ENCODE measurements at regions not wholly inside any gene's neighbourhood (a gene's known extent, or its start where the extent isn't known, plus 50 kb on each side); places are given as distances from the start of the nearest gene placed in this dataset.

- Histone ChIP-seq H3K27me3 (ENCODE audit: control insufficient read depth, insufficient read depth, low read length) (no peaks in the 10 kb centered on the region), H3K4me3 (ENCODE audit: low read length) (no peak overlapping the region), H3K9me3 (replicated peaks; ENCODE audit: control insufficient read depth, low read depth, low read length) (no peaks in the 10 kb centered on the region), H3K27ac (ENCODE audit: low read length) (no peak overlapping the region), H3K4me1 (ENCODE audit: control insufficient read depth, insufficient read depth, low read length) (no peaks in the 10 kb centered on the region), H3K36me3 (ENCODE audit: control insufficient read depth, insufficient read depth, low read length) (no peaks in the 10 kb centered on the region)
- 78% methylated on average over 4 of the region's 5 CpGs for WGBS (ENCODE audit: insufficient coverage)
- DNase-seq: no peak
These were observed 393.9 kb upstream of the SLC14A2 start for GRCh38 chr18:45221363-45221762.

GRCh38 chr18:45222180-45222579, 393.1 kb upstream of the SLC14A2 start:
- DNase-seq: peak; percentile 65
- Histone ChIP-seq H3K27me3 (ENCODE audit: control insufficient read depth, insufficient read depth, low read length) (no peaks in the 10 kb centered on the region), H3K4me1 (ENCODE audit: control insufficient read depth, insufficient read depth, low read length) (no peaks in the 10 kb centered on the region), H3K36me3 (ENCODE audit: control insufficient read depth, insufficient read depth, low read length) (no peaks in the 10 kb centered on the region), H3K9me3 (replicated peaks; ENCODE audit: control insufficient read depth, low read depth, low read length) (no peaks in the 10 kb centered on the region), H3K4me3 (ENCODE audit: low read length) (no peak overlapping the region), H3K27ac (ENCODE audit: low read length) (no peak overlapping the region)
- WGBS (ENCODE audit: insufficient coverage): 18% methylated on average over 2 of the region's 3 CpGs

- H3K27ac ChIP-seq (ENCODE audit: low read length): no peak overlapping the region
- no peak overlapping the region for H3K4me3 ChIP-seq (ENCODE audit: low read length)
- DNase-seq: no peak
- no peaks in the 10 kb centered on the region for H3K9me3 ChIP-seq (replicated peaks; ENCODE audit: control insufficient read depth, low read depth, low read length)
- no peaks in the 10 kb centered on the region for H3K27me3 ChIP-seq (ENCODE audit: control insufficient read depth, insufficient read depth, low read length)
- no peaks in the 10 kb centered on the region for H3K36me3 ChIP-seq (ENCODE audit: control insufficient read depth, insufficient read depth, low read length)
- no CpG with 5 or more reads among the region's 1 CpG for WGBS (ENCODE audit: insufficient coverage)
- no peaks in the 10 kb centered on the region for H3K4me1 ChIP-seq (ENCODE audit: control insufficient read depth, insufficient read depth, low read length)
These were observed 388.1 kb upstream of the SLC14A2 start for GRCh38 chr18:45227001-45227742.

GRCh38 chr18:45228796-45229388, 386.4 kb upstream of the SLC14A2 start:
- H3K4me1 ChIP-seq (ENCODE audit: control insufficient read depth, insufficient read depth, low read length): no peaks in the 10 kb centered on the region
- H3K27ac ChIP-seq (ENCODE audit: low read length): no peak overlapping the region
- no peak for DNase-seq
- 84% methylated on average over 3 of the region's 7 CpGs for WGBS (ENCODE audit: insufficient coverage)
- H3K9me3 ChIP-seq (replicated peaks; ENCODE audit: control insufficient read depth, low read depth, low read length): no peaks in the 10 kb centered on the region
- no peak overlapping the region for H3K4me3 ChIP-seq (ENCODE audit: low read length)
- no peaks in the 10 kb centered on the region for H3K27me3 ChIP-seq (ENCODE audit: control insufficient read depth, insufficient read depth, low read length)
- H3K36me3 ChIP-seq (ENCODE audit: control insufficient read depth, insufficient read depth, low read length): no peaks in the 10 kb centered on the region

GRCh38 chr18:45231617-45232016, 383.7 kb upstream of the SLC14A2 start:
- H3K4me3 ChIP-seq (ENCODE audit: low read length): no peak overlapping the region
- H3K27ac ChIP-seq (ENCODE audit: low read length): no peak overlapping the region
- H3K27me3 ChIP-seq (ENCODE audit: control insufficient read depth, insufficient read depth, low read length): no peaks in the 10 kb centered on the region
- DNase-seq: no peak
- H3K9me3 ChIP-seq (replicated peaks; ENCODE audit: control insufficient read depth, low read depth, low read length): no peaks in the 10 kb centered on the region
- no peaks in the 10 kb centered on the region for H3K4me1 ChIP-seq (ENCODE audit: control insufficient read depth, insufficient read depth, low read length)
- no peaks in the 10 kb centered on the region for H3K36me3 ChIP-seq (ENCODE audit: control insufficient read depth, insufficient read depth, low read length)
- WGBS (ENCODE audit: insufficient coverage): no CpG with 5 or more reads among the region's 1 CpG

GRCh38 chr18:45232061-45232460, 383.2 kb upstream of the SLC14A2 start:
- WGBS (ENCODE audit: insufficient coverage): 63% methylated on average over 1 of the region's 2 CpGs
- DNase-seq: no peak
- H3K4me1 ChIP-seq (ENCODE audit: control insufficient read depth, insufficient read depth, low read length): no peaks in the 10 kb centered on the region
- H3K27ac ChIP-seq (ENCODE audit: low read length): no peak overlapping the region
- no peaks in the 10 kb centered on the region for H3K9me3 ChIP-seq (replicated peaks; ENCODE audit: control insufficient read depth, low read depth, low read length)
- no peaks in the 10 kb centered on the region for H3K36me3 ChIP-seq (ENCODE audit: control insufficient read depth, insufficient read depth, low read length)
- H3K27me3 ChIP-seq (ENCODE audit: control insufficient read depth, insufficient read depth, low read length): no peaks in the 10 kb centered on the region
- no peak overlapping the region for H3K4me3 ChIP-seq (ENCODE audit: low read length)

- Histone ChIP-seq H3K9me3 (replicated peaks; ENCODE audit: control insufficient read depth, low read depth, low read length) (no peaks in the 10 kb centered on the region), H3K4me3 (ENCODE audit: low read length) (no peak overlapping the region), H3K36me3 (ENCODE audit: control insufficient read depth, insufficient read depth, low read length) (no peaks in the 10 kb centered on the region), H3K4me1 (ENCODE audit: control insufficient read depth, insufficient read depth, low read length) (no peaks in the 10 kb centered on the region), H3K27me3 (ENCODE audit: control insufficient read depth, insufficient read depth, low read length) (no peaks in the 10 kb centered on the region), H3K27ac (ENCODE audit: low read length) (no peak overlapping the region)
- no CpG with 5 or more reads among the region's 1 CpG for WGBS (ENCODE audit: insufficient coverage)
- no peak for DNase-seq
These were observed 378.6 kb upstream of the SLC14A2 start for GRCh38 chr18:45236676-45237075.

- Histone ChIP-seq H3K27me3 (ENCODE audit: control insufficient read depth, insufficient read depth, low read length) (no peaks in the 10 kb centered on the region), H3K9me3 (replicated peaks; ENCODE audit: control insufficient read depth, low read depth, low read length) (no peaks in the 10 kb centered on the region), H3K27ac (ENCODE audit: low read length) (no peak overlapping the region), H3K36me3 (ENCODE audit: control insufficient read depth, insufficient read depth, low read length) (no peaks in the 10 kb centered on the region), H3K4me1 (ENCODE audit: control insufficient read depth, insufficient read depth, low read length) (no peaks in the 10 kb centered on the region), H3K4me3 (ENCODE audit: low read length) (no peak overlapping the region)
- no peak for DNase-seq
- no CpG with 5 or more reads among the region's 7 CpGs for WGBS (ENCODE audit: insufficient coverage)
These were observed 377.8 kb upstream of the SLC14A2 start for GRCh38 chr18:45237343-45238098.

- no peak for DNase-seq
- Histone ChIP-seq H3K27me3 (ENCODE audit: control insufficient read depth, insufficient read depth, low read length) (no peaks in the 10 kb centered on the region), H3K9me3 (replicated peaks; ENCODE audit: control insufficient read depth, low read depth, low read length) (no peaks in the 10 kb centered on the region), H3K27ac (ENCODE audit: low read length) (no peak overlapping the region), H3K4me1 (ENCODE audit: control insufficient read depth, insufficient read depth, low read length) (peaks cover 7% of the 10 kb centered on the region), H3K4me3 (ENCODE audit: low read length) (no peak overlapping the region), H3K36me3 (ENCODE audit: control insufficient read depth, insufficient read depth, low read length) (no peaks in the 10 kb centered on the region)
- 88% methylated on average over 2 of the region's 3 CpGs for WGBS (ENCODE audit: insufficient coverage)
These were observed 374.0 kb upstream of the SLC14A2 start for GRCh38 chr18:45241271-45241670.

- Histone ChIP-seq H3K36me3 (ENCODE audit: control insufficient read depth, insufficient read depth, low read length) (no peaks in the 10 kb centered on the region), H3K9me3 (replicated peaks; ENCODE audit: control insufficient read depth, low read depth, low read length) (no peaks in the 10 kb centered on the region), H3K27me3 (ENCODE audit: control insufficient read depth, insufficient read depth, low read length) (no peaks in the 10 kb centered on the region), H3K4me1 (ENCODE audit: control insufficient read depth, insufficient read depth, low read length) (peaks cover 7% of the 10 kb centered on the region), H3K4me3 (ENCODE audit: low read length) (no peak overlapping the region), H3K27ac (ENCODE audit: low read length) (no peak overlapping the region)
- no peak for DNase-seq
- 93% methylated on average over 3 of the region's 8 CpGs for WGBS (ENCODE audit: insufficient coverage)
These were observed 373.2 kb upstream of the SLC14A2 start for GRCh38 chr18:45241982-45242565.
